ENCODE measurements at regions not wholly inside any gene's neighbourhood (a gene's known extent, or its start where the extent isn't known, plus 50 kb on each side); places are given as distances from the start of the nearest gene placed in this dataset.

GRCh38 chr7:67692425-67692824 lies 695.8 kb downstream of the TYW1 start (continued):
- TF ChIP-seq HIC1 (tag by site-specific recombination; IDR thresholded peaks at IDR 0.05): no peak

GRCh38 chr7:67696124-67696523 lies 699.5 kb downstream of the TYW1 start:
- Histone ChIP-seq H3K4me1 (ENCODE audit: control insufficient read depth, insufficient read depth, low read length) (no peaks in the 10 kb centered on the region), H3K36me3 (ENCODE audit: control insufficient read depth in 2 of 2, insufficient read depth in 1 of 2, low read length in 2 of 2) (no peaks in the 10 kb centered on the region), H3K27ac (ENCODE audit: extremely low read depth, low read depth, low read length) (no peak overlapping the region), H3K4me3 (ENCODE audit: low read depth, low read length) (no peak overlapping the region), H3K9me3 (ENCODE audit: control insufficient read depth, insufficient read depth, low read depth, low read length) (no peaks in the 10 kb centered on the region)
- POLR2A ChIA-PET: no interaction called here
- CTCF ChIA-PET: no interaction called here
- TF ChIP-seq ZNF639 (tag by site-specific recombination; IDR thresholded peaks at IDR 0.05) (no peak), KLF8 (tag by site-specific recombination; IDR thresholded peaks at IDR 0.05) (no peak), SCRT2 (tag by site-specific recombination; IDR thresholded peaks at IDR 0.05) (no peak), KLF10 (tag by site-specific recombination; IDR thresholded peaks at IDR 0.05) (no peak), ZNF112 (tag by site-specific recombination; IDR thresholded peaks at IDR 0.05) (no peak), SP7 (tag by site-specific recombination; IDR thresholded peaks at IDR 0.05) (no peak), RBAK (tag by site-specific recombination; IDR thresholded peaks at IDR 0.05) (no peak), ZFP3 (tag by site-specific recombination; IDR thresholded peaks at IDR 0.05; ENCODE audit: low read depth) (no peak), ZNF121 (tag by site-specific recombination; IDR thresholded peaks at IDR 0.05) (no peak), ZNF292 (tag by site-specific recombination; IDR thresholded peaks at IDR 0.05; ENCODE audit: borderline replicate concordance, low read depth) (no peak), SETDB1 (IDR thresholded peaks at IDR 0.05; ENCODE audit: insufficient read length, low read length) (no peak), ZNF302 (tag by site-specific recombination; IDR thresholded peaks at IDR 0.05; ENCODE audit: low read depth) (no peak)

- H3K27ac ChIP-seq (ENCODE audit: extremely low read depth, low read depth, low read length): no peak overlapping the region
- no peaks in the 10 kb centered on the region for H3K36me3 ChIP-seq (ENCODE audit: control insufficient read depth in 2 of 2, insufficient read depth in 1 of 2, low read length in 2 of 2)
- H3K4me3 ChIP-seq (ENCODE audit: low read depth, low read length): no peak overlapping the region
- no peaks in the 10 kb centered on the region for H3K4me1 ChIP-seq (ENCODE audit: control insufficient read depth, insufficient read depth, low read length)
- CTCF ChIA-PET: no interaction called here
- POLR2A ChIA-PET: no interaction called here
- H3K9me3 ChIP-seq (ENCODE audit: control insufficient read depth, insufficient read depth, low read depth, low read length): no peaks in the 10 kb centered on the region
- TF ChIP-seq ZBTB48 (tag by site-specific recombination; IDR thresholded peaks at IDR 0.05) (no peak), FEZF1 (tag by site-specific recombination; IDR thresholded peaks at IDR 0.05) (no peak), ZBTB8A (tag by site-specific recombination; IDR thresholded peaks at IDR 0.05) (no peak), ZNF311 (tag by site-specific recombination; IDR thresholded peaks at IDR 0.05; ENCODE audit: borderline replicate concordance) (no peak), ZBTB21 (tag by site-specific recombination; IDR thresholded peaks at IDR 0.05) (no peak), ZNF626 (tag by site-specific recombination; IDR thresholded peaks at IDR 0.05) (no peak), IKZF3 (tag by site-specific recombination; IDR thresholded peaks at IDR 0.05) (no peak), ZNF530 (tag by site-specific recombination; IDR thresholded peaks at IDR 0.05; ENCODE audit: low read depth) (no peak), TSHZ1 (tag by site-specific recombination; IDR thresholded peaks at IDR 0.05; ENCODE audit: borderline replicate concordance) (no peak), BCL11B (tag by site-specific recombination; IDR thresholded peaks at IDR 0.05; ENCODE audit: low read depth) (no peak), ZNF768 (tag by site-specific recombination; IDR thresholded peaks at IDR 0.05) (no peak), ZSCAN4 (tag by site-specific recombination; IDR thresholded peaks at IDR 0.05) (no peak), ZNF239 (tag by site-specific recombination; IDR thresholded peaks at IDR 0.05) (no peak), ZNF211 (tag by site-specific recombination; IDR thresholded peaks at IDR 0.05; ENCODE audit: low read depth) (no peak), ZNF2 (tag by site-specific recombination; IDR thresholded peaks at IDR 0.05) (no peak)
Measured at GRCh38 chr7:67696878-67697277, 700.2 kb downstream of the TYW1 start.

Data from HEK293 (cell line).